PC-9 (cell line): ENCODE measurements at regions not wholly inside any gene's neighbourhood (a gene's known extent, or its start where the extent isn't known, plus 50 kb on each side); places are given as distances from the start of the nearest gene placed in this dataset.

Source experiments
- EZH2 ChIP-seq: fragments of 200-600 bp; sonication (generic); IDR thresholded peaks from 2 replicates; pipeline ENCODE4 v1.8.0; 2017; ENCODE audit warnings: antibody characterized with exemption, low read depth
- TF ChIP-seq, protein P1 (sequence below): fragments of 200-600 bp; sonication (generic); conservative IDR thresholded peaks from 2 replicates; pipeline ENCODE4 v1.6.1; 2017; ENCODE audit warnings: mixed run types, antibody characterized with exemption, mild to moderate bottlenecking, moderate library complexity

GRCh38 chr3:82261637-82262036, 500.2 kb upstream of the GBE1 start:
- TF ChIP-seq, protein P1, sequence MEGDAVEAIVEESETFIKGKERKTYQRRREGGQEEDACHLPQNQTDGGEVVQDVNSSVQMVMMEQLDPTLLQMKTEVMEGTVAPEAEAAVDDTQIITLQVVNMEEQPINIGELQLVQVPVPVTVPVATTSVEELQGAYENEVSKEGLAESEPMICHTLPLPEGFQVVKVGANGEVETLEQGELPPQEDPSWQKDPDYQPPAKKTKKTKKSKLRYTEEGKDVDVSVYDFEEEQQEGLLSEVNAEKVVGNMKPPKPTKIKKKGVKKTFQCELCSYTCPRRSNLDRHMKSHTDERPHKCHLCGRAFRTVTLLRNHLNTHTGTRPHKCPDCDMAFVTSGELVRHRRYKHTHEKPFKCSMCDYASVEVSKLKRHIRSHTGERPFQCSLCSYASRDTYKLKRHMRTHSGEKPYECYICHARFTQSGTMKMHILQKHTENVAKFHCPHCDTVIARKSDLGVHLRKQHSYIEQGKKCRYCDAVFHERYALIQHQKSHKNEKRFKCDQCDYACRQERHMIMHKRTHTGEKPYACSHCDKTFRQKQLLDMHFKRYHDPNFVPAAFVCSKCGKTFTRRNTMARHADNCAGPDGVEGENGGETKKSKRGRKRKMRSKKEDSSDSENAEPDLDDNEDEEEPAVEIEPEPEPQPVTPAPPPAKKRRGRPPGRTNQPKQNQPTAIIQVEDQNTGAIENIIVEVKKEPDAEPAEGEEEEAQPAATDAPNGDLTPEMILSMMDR = no peak
- TF ChIP-seq EZH2 = no peak
